HCT116 (cell line): ENCODE measurements at regions not wholly inside any gene's neighbourhood (a gene's known extent, or its start where the extent isn't known, plus 50 kb on each side); places are given as distances from the start of the nearest gene placed in this dataset.

Source experiments
- CBX3 ChIP-seq: IDR thresholded peaks from 2 replicates; pipeline ENCODE4 v1.6.1; 2012; ENCODE audit warnings: low read depth
- CEBPB ChIP-seq: IDR thresholded peaks from 2 replicates; pipeline ENCODE4 v1.6.1; 2012; ENCODE audit warnings: low read depth
- CTCF ChIP-seq, 3 experiments: fragments of 200-600 bp in 1 of 3; sonication (generic) in 1 of 3; IDR thresholded peaks in 2 of 3; conservative IDR thresholded peaks in 1 of 3; 2 replicates each; pipeline ENCODE4 v1.5.1; 2012 to 2017; ENCODE audit warnings: low read depth in 2 of 3, low read length in 2 of 3, antibody characterized with exemption in 1 of 3, borderline replicate concordance in 1 of 3, control low read depth in 1 of 3, mild to moderate bottlenecking in 1 of 3, mixed read lengths in 1 of 3, mixed run types in 1 of 3, moderate library complexity in 1 of 3; ENCODE audit not compliant: insufficient read depth in 1 of 3
- EGR1 ChIP-seq: IDR thresholded peaks from 2 replicates; pipeline ENCODE4 v1.6.1; 2012; ENCODE audit warnings: low read depth
- EZH2 ChIP-seq: fragments of 200-600 bp; sonication (generic); IDR thresholded peaks from 2 replicates; pipeline ENCODE4 v1.6.1; 2017; ENCODE audit warnings: antibody characterized with exemption, mixed run types
- POLR2A ChIP-seq: IDR thresholded peaks from 2 replicates; pipeline ENCODE4 v1.7.0; 2011; ENCODE audit warnings: borderline replicate concordance; ENCODE audit not compliant: insufficient read depth, insufficient read length; ENCODE audit errors: extremely low read depth
- POLR2AphosphoS5 ChIP-seq: IDR thresholded peaks from 2 replicates; pipeline ENCODE4 v1.6.1; 2011; ENCODE audit warnings: mild to moderate bottlenecking, low read depth, low read length, moderate library complexity
- RAD21 ChIP-seq: IDR thresholded peaks from 2 replicates; pipeline ENCODE4 v1.6.1; 2012; ENCODE audit warnings: low read depth, mild to moderate bottlenecking
- SIN3A ChIP-seq: IDR thresholded peaks from 2 replicates; pipeline ENCODE4 v1.6.1; 2012; ENCODE audit warnings: low read depth
- TCF7L2 ChIP-seq: IDR thresholded peaks from 2 replicates; pipeline ENCODE4 v1.7.0; 2011; ENCODE audit warnings: borderline replicate concordance, inconsistent platforms; ENCODE audit not compliant: insufficient read depth, insufficient read length; ENCODE audit errors: extremely low read depth
- ZBTB33 ChIP-seq: IDR thresholded peaks from 2 replicates; pipeline ENCODE4 v1.6.1; 2011; ENCODE audit warnings: mild to moderate bottlenecking, low read length, moderate library complexity; ENCODE audit not compliant: insufficient replicate concordance; ENCODE audit errors: extremely low read depth
- TF ChIP-seq, protein P1 (sequence below): IDR thresholded peaks from 2 replicates; pipeline ENCODE4 v1.6.1; 2012
- TF ChIP-seq, protein P2 (sequence below): IDR thresholded peaks from 2 replicates; pipeline ENCODE4 v1.6.1; 2012; ENCODE audit warnings: low read depth

- TF ChIP-seq POLR2A: no peak
- no peak for TF ChIP-seq SIN3A
- no peak for TF ChIP-seq CTCF (IDR thresholded peaks at IDR 0.05 in 2 of 3, conservative IDR thresholded peaks at IDR 0.05 in 1 of 3; ENCODE audit: borderline replicate concordance in 1 of 3, insufficient read depth in 1 of 3, low read depth in 2 of 3, low read length in 2 of 3)
- TF ChIP-seq, protein P1, sequence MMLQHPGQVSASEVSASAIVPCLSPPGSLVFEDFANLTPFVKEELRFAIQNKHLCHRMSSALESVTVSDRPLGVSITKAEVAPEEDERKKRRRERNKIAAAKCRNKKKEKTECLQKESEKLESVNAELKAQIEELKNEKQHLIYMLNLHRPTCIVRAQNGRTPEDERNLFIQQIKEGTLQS: no peak
- TF ChIP-seq EGR1: no peak
- no peak for TF ChIP-seq RAD21
- TF ChIP-seq EZH2: no peak
- no peak for TF ChIP-seq TCF7L2
- no peak for TF ChIP-seq ZBTB33
- no peak for TF ChIP-seq POLR2AphosphoS5
- no peak for TF ChIP-seq CBX3
- TF ChIP-seq, protein P2, sequence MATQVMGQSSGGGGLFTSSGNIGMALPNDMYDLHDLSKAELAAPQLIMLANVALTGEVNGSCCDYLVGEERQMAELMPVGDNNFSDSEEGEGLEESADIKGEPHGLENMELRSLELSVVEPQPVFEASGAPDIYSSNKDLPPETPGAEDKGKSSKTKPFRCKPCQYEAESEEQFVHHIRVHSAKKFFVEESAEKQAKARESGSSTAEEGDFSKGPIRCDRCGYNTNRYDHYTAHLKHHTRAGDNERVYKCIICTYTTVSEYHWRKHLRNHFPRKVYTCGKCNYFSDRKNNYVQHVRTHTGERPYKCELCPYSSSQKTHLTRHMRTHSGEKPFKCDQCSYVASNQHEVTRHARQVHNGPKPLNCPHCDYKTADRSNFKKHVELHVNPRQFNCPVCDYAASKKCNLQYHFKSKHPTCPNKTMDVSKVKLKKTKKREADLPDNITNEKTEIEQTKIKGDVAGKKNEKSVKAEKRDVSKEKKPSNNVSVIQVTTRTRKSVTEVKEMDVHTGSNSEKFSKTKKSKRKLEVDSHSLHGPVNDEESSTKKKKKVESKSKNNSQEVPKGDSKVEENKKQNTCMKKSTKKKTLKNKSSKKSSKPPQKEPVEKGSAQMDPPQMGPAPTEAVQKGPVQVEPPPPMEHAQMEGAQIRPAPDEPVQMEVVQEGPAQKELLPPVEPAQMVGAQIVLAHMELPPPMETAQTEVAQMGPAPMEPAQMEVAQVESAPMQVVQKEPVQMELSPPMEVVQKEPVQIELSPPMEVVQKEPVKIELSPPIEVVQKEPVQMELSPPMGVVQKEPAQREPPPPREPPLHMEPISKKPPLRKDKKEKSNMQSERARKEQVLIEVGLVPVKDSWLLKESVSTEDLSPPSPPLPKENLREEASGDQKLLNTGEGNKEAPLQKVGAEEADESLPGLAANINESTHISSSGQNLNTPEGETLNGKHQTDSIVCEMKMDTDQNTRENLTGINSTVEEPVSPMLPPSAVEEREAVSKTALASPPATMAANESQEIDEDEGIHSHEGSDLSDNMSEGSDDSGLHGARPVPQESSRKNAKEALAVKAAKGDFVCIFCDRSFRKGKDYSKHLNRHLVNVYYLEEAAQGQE: no peak
- TF ChIP-seq CEBPB: no peak
Observed at GRCh38 chr3:127068111-127068810, 85.3 kb downstream of the PLXNA1 start.
